Progenitor cell of endocrine pancreas (in vitro differentiated cells): ENCODE measurements at regions not wholly inside any gene's neighbourhood (a gene's known extent, or its start where the extent isn't known, plus 50 kb on each side); places are given as distances from the start of the nearest gene placed in this dataset.
"Not testable (repeated sequence)": the region's sequence is repeated elsewhere in the genome, so short reads cannot be mapped to it uniquely, and the experiment has no call there.

ENCODE experiments used
- DNase-seq: peaks from one replicate; pipeline ENCODE4 v3.0.0; 2021; ENCODE audit warnings: low spot score; ENCODE audit not compliant: unreplicated experiment
- H3K27ac Mint-ChIP-seq: 2 replicates; pipeline ENCODE4 v1.8.0; 2021; ENCODE audit warnings: mild to moderate bottlenecking, moderate library complexity, mixed read lengths
- H3K27me3 Mint-ChIP-seq: 2 replicates; pipeline ENCODE4 v1.8.0; 2021; ENCODE audit warnings: mixed read lengths
- H3K36me3 Mint-ChIP-seq: 2 replicates; pipeline ENCODE4 v1.8.0; 2022; ENCODE audit warnings: mixed read lengths; ENCODE audit not compliant: insufficient read depth
- H3K4me1 Mint-ChIP-seq: 2 replicates; pipeline ENCODE4 v1.8.0; 2021; ENCODE audit warnings: low read depth, mixed read lengths
- H3K4me3 Mint-ChIP-seq: 2 replicates; pipeline ENCODE4 v1.8.0; 2021; ENCODE audit warnings: low read depth, mild to moderate bottlenecking, moderate library complexity, mixed read lengths
- H3K9me3 Mint-ChIP-seq: 2 replicates; pipeline ENCODE4 v1.8.0; 2021; ENCODE audit warnings: low read depth, mixed read lengths
- CTCF ChIP-seq: fragments of 200-600 bp; sonication (generic); IDR thresholded peaks from one replicate; pipeline ENCODE4 v1.5.0; 2021; ENCODE audit warnings: antibody characterized with exemption, mild to moderate bottlenecking; ENCODE audit not compliant: unreplicated experiment

GRCh38 chr2:88955607-88956006 is 264.1 kb downstream of the RPIA start:
- no peak for TF ChIP-seq CTCF
- DNase-seq = no peak
- no peak overlapping the region for H3K27ac Mint-ChIP-seq
- H3K4me1 Mint-ChIP-seq = no peaks in the 10 kb centered on the region
- no peaks in the 10 kb centered on the region for H3K36me3 Mint-ChIP-seq
- H3K4me3 Mint-ChIP-seq = no peak overlapping the region
- peaks cover 5% of the 10 kb centered on the region for H3K9me3 Mint-ChIP-seq
- peaks cover 3% of the 10 kb centered on the region for H3K27me3 Mint-ChIP-seq

- Mint-ChIP-seq H3K27me3 (peaks cover 5% of the 10 kb centered on the region), H3K4me1 (no peaks in the 10 kb centered on the region), H3K36me3 (no peaks in the 10 kb centered on the region), H3K4me3 (no peak overlapping the region), H3K9me3 (peaks cover 3% of the 10 kb centered on the region), H3K27ac (no peak overlapping the region)
- DNase-seq = no peak
- no peak for TF ChIP-seq CTCF
Measured at GRCh38 chr2:88959480-88960204, 268.2 kb downstream of the RPIA start.

GRCh38 chr2:88961323-88961722 is 269.9 kb downstream of the RPIA start:
- DNase-seq, H3K9me3 Mint-ChIP-seq, H3K4me1 Mint-ChIP-seq: not testable (repeated sequence)

GRCh38 chr2:88967844-88968243 is 276.4 kb downstream of the RPIA start:
- no peaks in the 10 kb centered on the region for H3K4me1 Mint-ChIP-seq
- no peaks in the 10 kb centered on the region for H3K36me3 Mint-ChIP-seq
- peaks cover 6% of the 10 kb centered on the region for H3K9me3 Mint-ChIP-seq
- no peaks in the 10 kb centered on the region for H3K27me3 Mint-ChIP-seq
- peak; percentile 7 for TF ChIP-seq CTCF
- no peak for DNase-seq
- no peak overlapping the region for H3K27ac Mint-ChIP-seq
- no peak overlapping the region for H3K4me3 Mint-ChIP-seq

More at GRCh38 chr2:88961323-88961722, 269.9 kb downstream of the RPIA start:
- not testable (repeated sequence) for H3K4me3 Mint-ChIP-seq, H3K27me3 Mint-ChIP-seq, H3K27ac Mint-ChIP-seq, H3K36me3 Mint-ChIP-seq

- H3K36me3 Mint-ChIP-seq, DNase-seq, H3K27me3 Mint-ChIP-seq, H3K4me1 Mint-ChIP-seq, H3K4me3 Mint-ChIP-seq, H3K27ac Mint-ChIP-seq, H3K9me3 Mint-ChIP-seq: not testable (repeated sequence)
Measured at GRCh38 chr2:88978011-88978410, 286.5 kb downstream of the RPIA start.

- not testable (repeated sequence) for H3K4me3 Mint-ChIP-seq, H3K27me3 Mint-ChIP-seq, DNase-seq, H3K36me3 Mint-ChIP-seq, H3K27ac Mint-ChIP-seq, H3K9me3 Mint-ChIP-seq, H3K4me1 Mint-ChIP-seq
Measured at GRCh38 chr2:88978446-88978845, 287.0 kb downstream of the RPIA start.

GRCh38 chr2:88984079-88984478 is 292.6 kb downstream of the RPIA start:
- not testable (repeated sequence) for H3K4me1 Mint-ChIP-seq, H3K9me3 Mint-ChIP-seq, H3K4me3 Mint-ChIP-seq, DNase-seq, H3K27me3 Mint-ChIP-seq, H3K36me3 Mint-ChIP-seq, H3K27ac Mint-ChIP-seq
